GM12878 (cell line): ENCODE measurements at regions not wholly inside any gene's neighbourhood (a gene's known extent, or its start where the extent isn't known, plus 50 kb on each side); places are given as distances from the start of the nearest gene placed in this dataset.

ENCODE experiments used
- ATAC-seq: fragments of 200-7000 bp; cut with Tn5 transposase; 3 replicates; pipeline ENCODE4 v1.9.1; 2020; ENCODE audit warnings: mild to moderate bottlenecking, moderate library complexity
- BruUV-seq: library from RNA; stranded (reverse); fragments of 400-500 nt; replicated peaks from 2 replicates; lab custom pipeline; 2021; lab: Mats Ljungman, UMichigan
- CTCF ChIA-PET: fragments of 300-600 bp; sonication (Branson Sonifier 250); formaldehyde crosslinking; extraction: SDS; loops from one replicate; lab custom pipeline; 2021; ENCODE audit warnings: inconsistent platforms; lab: Yijun Ruan, JAX
- POLR2A ChIA-PET: fragments of 350-600 bp; formaldehyde crosslinking; extraction: SDS; loops from one replicate; lab custom pipeline; 2021; ENCODE audit warnings: inconsistent platforms; lab: Charles Lee
- RAD21 ChIA-PET: fragments of 300-600 bp; sonication (Branson Sonifier 250); formaldehyde crosslinking; loops from one replicate; lab custom pipeline; 2023; ENCODE audit warnings: antibody characterized with exemption; ENCODE audit not compliant: unreplicated experiment; lab: Charles Lee
- SMC1A ChIA-PET: fragments of 300-600 bp; sonication (Branson Sonifier 250); formaldehyde crosslinking; loops from one replicate; lab custom pipeline; 2023; ENCODE audit not compliant: unreplicated experiment, uncharacterized antibody; lab: Charles Lee
- DNase-seq: peaks from one replicate; pipeline ENCODE4 v3.0.0-alpha.2; 2011; ENCODE audit warnings: low read depth, low spot score
- FAIRE-seq: peaks from 3 replicates; lab custom pipeline; 2011; peaks lifted over from hg19 to GRCh38; lab: Jason Lieb, UNC
- H2AFZ ChIP-seq: 2 replicates; pipeline ENCODE4 v1.6.0; 2011; ENCODE audit warnings: low read depth, low read length, control low read depth; ENCODE audit not compliant: control insufficient read depth
- H3K27ac ChIP-seq: 2 replicates; pipeline ENCODE4 v1.5.1; 2011; ENCODE audit warnings: control low read depth; ENCODE audit not compliant: control insufficient read depth, insufficient read depth
- H3K27me3 ChIP-seq, 2 experiments: replicated peaks in 1 of 2; 2 replicates each; pipeline versions ENCODE4 v1.6.0 to v1.6.1; 2011; ENCODE audit warnings: low read length in 1 of 2; ENCODE audit not compliant: control insufficient read depth in 2 of 2, insufficient read depth in 2 of 2
- H3K36me3 ChIP-seq, 2 experiments: 2 replicates each; pipeline ENCODE4 v1.5.1; 2011; ENCODE audit warnings: low read length in 1 of 2; ENCODE audit not compliant: control insufficient read depth in 2 of 2, insufficient read depth in 2 of 2
- H3K4me1 ChIP-seq: 2 replicates; pipeline ENCODE4 v1.6.1; 2011; ENCODE audit warnings: mild to moderate bottlenecking, low read length, moderate library complexity, mixed read lengths; ENCODE audit not compliant: control insufficient read depth, insufficient read depth
- H3K4me2 ChIP-seq: 2 replicates; pipeline ENCODE4 v1.6.0; 2011; ENCODE audit warnings: control low read depth; ENCODE audit not compliant: control insufficient read depth, insufficient read depth
- H3K4me3 ChIP-seq: fragments of 200-600 bp; sonication (generic); 2 replicates; pipeline ENCODE4 v1.5.1; 2016
- H3K79me2 ChIP-seq: 2 replicates; pipeline ENCODE4 v1.6.0; 2011; ENCODE audit warnings: low read length; ENCODE audit not compliant: control insufficient read depth, insufficient read depth
- H3K9ac ChIP-seq: 2 replicates; pipeline ENCODE4 v1.8.0; 2011; ENCODE audit warnings: low read length, control low read depth, mixed read lengths; ENCODE audit not compliant: control insufficient read depth, insufficient read depth
- H3K9me3 ChIP-seq: replicated peaks from 3 replicates; pipeline ENCODE4 v1.5.1; 2011; ENCODE audit warnings: mild to moderate bottlenecking, low read length; ENCODE audit not compliant: control insufficient read depth, insufficient read depth
- H4K20me1 ChIP-seq: 2 replicates; pipeline ENCODE4 v1.6.0; 2011; ENCODE audit not compliant: control insufficient read depth, insufficient read depth
- CHD1 ChIP-seq: IDR thresholded peaks from 2 replicates; pipeline ENCODE4 v1.6.1; 2012; ENCODE audit warnings: low read depth, low read length, improper control_type of control experiment
- FOS ChIP-seq: IDR thresholded peaks from 3 replicates; pipeline ENCODE4 v1.6.1; 2011; ENCODE audit warnings: borderline replicate concordance; ENCODE audit not compliant: insufficient read length; ENCODE audit errors: extremely low read depth
- MLLT1 ChIP-seq: fragments of 450-650 bp; IDR thresholded peaks from 2 replicates; pipeline ENCODE4 v1.6.1; 2016; ENCODE audit warnings: mild to moderate bottlenecking
- NFYB ChIP-seq: IDR thresholded peaks from 2 replicates; pipeline ENCODE4 v1.6.1; 2011; ENCODE audit warnings: low read depth, mild to moderate bottlenecking, low read length, improper control_type of control experiment, moderate library complexity; ENCODE audit not compliant: insufficient read depth
- SUPT20H ChIP-seq: IDR thresholded peaks from 2 replicates; pipeline ENCODE4 v1.6.1; 2011; ENCODE audit warnings: low read depth, mild to moderate bottlenecking, low read length, moderate library complexity, borderline replicate concordance; ENCODE audit not compliant: control insufficient read depth
- WGBS: methylation state at CpG from one replicate; pipeline ENCODE4 v1.1.6; 2016; ENCODE audit warnings: low lambda C conversion rate; ENCODE audit not compliant: insufficient replicate concordance, insufficient coverage; ENCODE audit errors: missing lambda C conversion rate; 5-methylcytosine and 5-hydroxymethylcytosine counted together
- in situ Hi-C: fragments of 300-500 bp; cut with MboI; formaldehyde crosslinking; loops from 9 replicates; pipeline ENCODE4 v1.14.3; 2018; ENCODE audit warnings: mixed read lengths
- intact Hi-C: fragments of 100-400 bp; cut with micrococcal nuclease; formaldehyde crosslinking; loops from one replicate; pipeline ENCODE4 v1.14.2; 2022; ENCODE audit not compliant: unreplicated experiment
- TF ChIP-seq, protein P1 (sequence below): IDR thresholded peaks from 2 replicates; pipeline ENCODE4 v1.6.1; 2012; ENCODE audit warnings: low read depth, low read length, improper control_type of control experiment
- TF ChIP-seq, protein P2 (sequence below): fragments of 450-650 bp; IDR thresholded peaks from 2 replicates; pipeline ENCODE4 v1.6.1; 2017; ENCODE audit warnings: mild to moderate bottlenecking, moderate library complexity
- TF ChIP-seq, protein P3 (sequence below): fragments of 450-650 bp; IDR thresholded peaks from 2 replicates; pipeline ENCODE4 v1.6.1; 2017; ENCODE audit warnings: low read depth, mild to moderate bottlenecking, moderate library complexity

GRCh38 chr6:9583753-9584352, 831.0 kb downstream of the TFAP2A start:
- no TSS peak for BruUV-seq
- H3K27ac ChIP-seq, result no peak overlapping the region
- in situ Hi-C loops, result no loop called here
- 48% methylated on average over 2 of the region's 2 CpGs for WGBS
- intact Hi-C loops, result no loop called here
- H3K36me3 ChIP-seq, result no peaks in the 10 kb centered on the region
- no peak for FAIRE-seq
- no peak for ATAC-seq
- TF ChIP-seq MLLT1 (no peak), NFYB (no peak), SUPT20H (no peak), CHD1 (no peak), FOS (no peak)
- TF ChIP-seq, protein P1, sequence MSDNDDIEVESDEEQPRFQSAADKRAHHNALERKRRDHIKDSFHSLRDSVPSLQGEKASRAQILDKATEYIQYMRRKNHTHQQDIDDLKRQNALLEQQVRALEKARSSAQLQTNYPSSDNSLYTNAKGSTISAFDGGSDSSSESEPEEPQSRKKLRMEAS, result no peak
- TF ChIP-seq, protein P2, sequence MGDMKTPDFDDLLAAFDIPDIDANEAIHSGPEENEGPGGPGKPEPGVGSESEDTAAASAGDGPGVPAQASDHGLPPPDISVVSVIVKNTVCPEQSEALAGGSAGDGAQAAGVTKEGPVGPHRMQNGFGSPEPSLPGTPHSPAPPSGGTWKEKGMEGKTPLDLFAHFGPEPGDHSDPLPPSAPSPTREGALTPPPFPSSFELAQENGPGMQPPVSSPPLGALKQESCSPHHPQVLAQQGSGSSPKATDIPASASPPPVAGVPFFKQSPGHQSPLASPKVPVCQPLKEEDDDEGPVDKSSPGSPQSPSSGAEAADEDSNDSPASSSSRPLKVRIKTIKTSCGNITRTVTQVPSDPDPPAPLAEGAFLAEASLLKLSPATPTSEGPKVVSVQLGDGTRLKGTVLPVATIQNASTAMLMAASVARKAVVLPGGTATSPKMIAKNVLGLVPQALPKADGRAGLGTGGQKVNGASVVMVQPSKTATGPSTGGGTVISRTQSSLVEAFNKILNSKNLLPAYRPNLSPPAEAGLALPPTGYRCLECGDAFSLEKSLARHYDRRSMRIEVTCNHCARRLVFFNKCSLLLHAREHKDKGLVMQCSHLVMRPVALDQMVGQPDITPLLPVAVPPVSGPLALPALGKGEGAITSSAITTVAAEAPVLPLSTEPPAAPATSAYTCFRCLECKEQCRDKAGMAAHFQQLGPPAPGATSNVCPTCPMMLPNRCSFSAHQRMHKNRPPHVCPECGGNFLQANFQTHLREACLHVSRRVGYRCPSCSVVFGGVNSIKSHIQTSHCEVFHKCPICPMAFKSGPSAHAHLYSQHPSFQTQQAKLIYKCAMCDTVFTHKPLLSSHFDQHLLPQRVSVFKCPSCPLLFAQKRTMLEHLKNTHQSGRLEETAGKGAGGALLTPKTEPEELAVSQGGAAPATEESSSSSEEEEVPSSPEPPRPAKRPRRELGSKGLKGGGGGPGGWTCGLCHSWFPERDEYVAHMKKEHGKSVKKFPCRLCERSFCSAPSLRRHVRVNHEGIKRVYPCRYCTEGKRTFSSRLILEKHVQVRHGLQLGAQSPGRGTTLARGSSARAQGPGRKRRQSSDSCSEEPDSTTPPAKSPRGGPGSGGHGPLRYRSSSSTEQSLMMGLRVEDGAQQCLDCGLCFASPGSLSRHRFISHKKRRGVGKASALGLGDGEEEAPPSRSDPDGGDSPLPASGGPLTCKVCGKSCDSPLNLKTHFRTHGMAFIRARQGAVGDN, result no peak
- TF ChIP-seq, protein P3, sequence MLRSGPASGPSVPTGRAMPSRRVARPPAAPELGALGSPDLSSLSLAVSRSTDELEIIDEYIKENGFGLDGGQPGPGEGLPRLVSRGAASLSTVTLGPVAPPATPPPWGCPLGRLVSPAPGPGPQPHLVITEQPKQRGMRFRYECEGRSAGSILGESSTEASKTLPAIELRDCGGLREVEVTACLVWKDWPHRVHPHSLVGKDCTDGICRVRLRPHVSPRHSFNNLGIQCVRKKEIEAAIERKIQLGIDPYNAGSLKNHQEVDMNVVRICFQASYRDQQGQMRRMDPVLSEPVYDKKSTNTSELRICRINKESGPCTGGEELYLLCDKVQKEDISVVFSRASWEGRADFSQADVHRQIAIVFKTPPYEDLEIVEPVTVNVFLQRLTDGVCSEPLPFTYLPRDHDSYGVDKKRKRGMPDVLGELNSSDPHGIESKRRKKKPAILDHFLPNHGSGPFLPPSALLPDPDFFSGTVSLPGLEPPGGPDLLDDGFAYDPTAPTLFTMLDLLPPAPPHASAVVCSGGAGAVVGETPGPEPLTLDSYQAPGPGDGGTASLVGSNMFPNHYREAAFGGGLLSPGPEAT, result no peak
- no peak overlapping the region for H3K4me3 ChIP-seq
- H4K20me1 ChIP-seq, result no peaks in the 10 kb centered on the region
- ChIA-PET SMC1A (interaction anchor here (0.9 to 1.0 kb wide), 2 partner anchors 150 to 1079 kb away, joined by 3 read pairs; no protein-coding TSS in a partner anchor), POLR2A (no interaction called here), RAD21 (no interaction called here), CTCF (interaction anchor here (0.6 to 1.5 kb wide), 4 partner anchors 11 to 400 kb away, joined by 3 to 5 read pairs (median 3); no protein-coding TSS in a partner anchor)
- no peak overlapping the region for H3K4me2 ChIP-seq
- H2AFZ ChIP-seq, result no peak overlapping the region
- no peaks in the 10 kb centered on the region for H3K27me3 ChIP-seq
- no peaks in the 10 kb centered on the region for H3K9me3 ChIP-seq
- no peaks in the 10 kb centered on the region for H3K4me1 ChIP-seq
- H3K9ac ChIP-seq, result no peak overlapping the region
- DNase-seq, result no peak
- H3K79me2 ChIP-seq, result no peaks in the 10 kb centered on the region
